Neural cell (in vitro differentiated cells): ENCODE measurements at regions not wholly inside any gene's neighbourhood (a gene's known extent, or its start where the extent isn't known, plus 50 kb on each side); places are given as distances from the start of the nearest gene placed in this dataset.

ENCODE experiments used
- H2AFZ ChIP-seq: fragments of 200-600, 300-800 bp; sonication (generic), shearing (Covaris generic); 2 replicates; pipeline ENCODE4 v1.6.0; 2014; ENCODE audit warnings: low read depth, mild to moderate bottlenecking, antibody characterized with exemption, low read length, moderate library complexity
- H3F3A ChIP-seq: fragments of 200-600 bp; shearing (Covaris generic); 2 replicates; pipeline ENCODE4 v1.6.1; 2016; ENCODE audit warnings: mild to moderate bottlenecking, moderate library complexity, mixed read lengths, antibody characterized with exemption, low read length; ENCODE audit not compliant: insufficient read depth, poor library complexity, severe bottlenecking
- H3K27ac ChIP-seq: fragments of 200-600, 300-800 bp; sonication (generic), shearing (Covaris generic); 2 replicates; pipeline ENCODE4 v1.5.1; 2014; ENCODE audit warnings: mild to moderate bottlenecking, low read length, moderate library complexity
- H3K27me3 ChIP-seq: fragments of 300-800, 200-600 bp; sonication (generic), shearing (Covaris generic); 2 replicates; pipeline ENCODE4 v1.6.0; 2014; ENCODE audit warnings: mild to moderate bottlenecking, low read depth, low read length, moderate library complexity; ENCODE audit not compliant: insufficient read depth
- H3K36me3 ChIP-seq: fragments of 300-800, 200-600 bp; sonication (generic), shearing (Covaris generic); 2 replicates; pipeline ENCODE4 v1.5.1; 2014; ENCODE audit warnings: mild to moderate bottlenecking, antibody characterized with exemption, low read length, moderate library complexity; ENCODE audit not compliant: insufficient read depth
- H3K4me2 ChIP-seq: fragments of 300-800, 200-600 bp; sonication (generic), shearing (Covaris generic); 2 replicates; pipeline ENCODE4 v1.6.0; 2014; ENCODE audit warnings: mild to moderate bottlenecking, low read length
- H3K4me3 ChIP-seq: fragments of 300-800, 200-600 bp; sonication (generic), shearing (Covaris generic); 2 replicates; pipeline ENCODE4 v1.5.1; 2014; ENCODE audit warnings: mild to moderate bottlenecking, low read length, moderate library complexity
- H3K79me2 ChIP-seq: fragments of 200-600 bp; shearing (Covaris generic); replicated peaks from 2 replicates; pipeline ENCODE4 v1.6.0; 2014; ENCODE audit warnings: mild to moderate bottlenecking, low read length, moderate library complexity; ENCODE audit not compliant: insufficient read depth
- H3K9ac ChIP-seq: fragments of 300-800, 200-600 bp; sonication (generic), shearing (Covaris generic); 2 replicates; pipeline ENCODE4 v1.6.1; 2016; ENCODE audit warnings: mild to moderate bottlenecking, low read length, mixed read lengths
- H3K9me2 ChIP-seq: fragments of 200-600 bp; shearing (Covaris generic); 2 replicates; pipeline ENCODE4 v1.6.1; 2016; ENCODE audit warnings: mild to moderate bottlenecking, low read length, mixed read lengths; ENCODE audit not compliant: insufficient read depth
- H3K9me3 ChIP-seq: fragments of 200-600, 300-800 bp; sonication (generic), shearing (Covaris generic); 2 replicates; pipeline ENCODE4 v1.6.1; 2016; ENCODE audit warnings: mild to moderate bottlenecking, mixed run types, low read length, moderate library complexity, mixed read lengths
- H4K20me1 ChIP-seq: fragments of 200-600 bp; shearing (Covaris generic); 2 replicates; pipeline ENCODE4 v1.6.1; 2016; ENCODE audit warnings: mild to moderate bottlenecking, mixed run types; ENCODE audit not compliant: insufficient read depth
- CTCF ChIP-seq: fragments of 450-650 bp; IDR thresholded peaks from 2 replicates; pipeline ENCODE4 v1.5.1; 2014; ENCODE audit warnings: antibody characterized with exemption, mild to moderate bottlenecking, moderate library complexity; ENCODE audit not compliant: poor library complexity, severe bottlenecking
- EP300 ChIP-seq: fragments of 450-650 bp; conservative IDR thresholded peaks from 2 replicates; pipeline ENCODE4 v1.6.1; 2014; ENCODE audit warnings: antibody characterized with exemption, mild to moderate bottlenecking, moderate library complexity; ENCODE audit not compliant: poor library complexity, severe bottlenecking
- EZH2 ChIP-seq: fragments of 200-600, 300-800 bp; shearing (Covaris generic), sonication (generic); IDR thresholded peaks from 2 replicates; pipeline ENCODE4 v1.6.1; 2014; ENCODE audit warnings: antibody characterized with exemption, low read length, borderline replicate concordance, mild to moderate bottlenecking; ENCODE audit not compliant: insufficient read depth, poor library complexity, severe bottlenecking
- MXI1 ChIP-seq: fragments of 450-650 bp; conservative IDR thresholded peaks from 2 replicates; pipeline ENCODE4 v1.6.1; 2014; ENCODE audit warnings: antibody characterized with exemption, mild to moderate bottlenecking; ENCODE audit not compliant: poor library complexity, severe bottlenecking
- POLR2AphosphoS5 ChIP-seq: IDR thresholded peaks from 2 replicates; pipeline ENCODE4 v1.6.1; 2012
- RAD21 ChIP-seq: fragments of 450-650 bp; conservative IDR thresholded peaks from 2 replicates; pipeline ENCODE4 v1.6.1; 2014; ENCODE audit warnings: antibody characterized with exemption, mild to moderate bottlenecking, moderate library complexity
- REST ChIP-seq: IDR thresholded peaks from 2 replicates; pipeline ENCODE4 v1.6.1; 2012; ENCODE audit warnings: borderline replicate concordance
- SMC3 ChIP-seq: fragments of 450-650 bp; conservative IDR thresholded peaks from 2 replicates; pipeline ENCODE4 v1.6.1; 2014; ENCODE audit warnings: antibody characterized with exemption, mild to moderate bottlenecking, moderate library complexity; ENCODE audit not compliant: poor library complexity
- TAF1 ChIP-seq: IDR thresholded peaks from 2 replicates; pipeline ENCODE4 v1.6.1; 2012; ENCODE audit warnings: low read depth

GRCh38 chr6:132902901-132903300 lies 88.5 kb downstream of the RPS12 start:
- H3K79me2 ChIP-seq = no peaks in the 10 kb centered on the region
- H3K27me3 ChIP-seq = no peaks in the 10 kb centered on the region
- H2AFZ ChIP-seq = no peak overlapping the region
- TF ChIP-seq SMC3 (no peak), EP300 (no peak), REST (no peak), TAF1 (no peak), CTCF (no peak), EZH2 (no peak), RAD21 (no peak), POLR2AphosphoS5 (no peak), MXI1 (no peak)
- no peak overlapping the region for H3K4me3 ChIP-seq
- no peaks in the 10 kb centered on the region for H3F3A ChIP-seq
- H3K36me3 ChIP-seq = no peaks in the 10 kb centered on the region
- no peak overlapping the region for H3K9ac ChIP-seq
- H4K20me1 ChIP-seq = no peaks in the 10 kb centered on the region
- H3K9me2 ChIP-seq = no peaks in the 10 kb centered on the region
- no peaks in the 10 kb centered on the region for H3K9me3 ChIP-seq
- H3K4me2 ChIP-seq = no peak overlapping the region
- no peak overlapping the region for H3K27ac ChIP-seq

- Histone ChIP-seq H3K79me2 (no peaks in the 10 kb centered on the region), H3K4me2 (no peak overlapping the region), H3K9ac (no peak overlapping the region), H2AFZ (no peak overlapping the region), H3K27ac (no peak overlapping the region), H3K4me3 (no peak overlapping the region), H4K20me1 (no peaks in the 10 kb centered on the region), H3K9me2 (no peaks in the 10 kb centered on the region), H3K27me3 (no peaks in the 10 kb centered on the region), H3K36me3 (no peaks in the 10 kb centered on the region), H3K9me3 (no peaks in the 10 kb centered on the region), H3F3A (no peaks in the 10 kb centered on the region)
- TF ChIP-seq POLR2AphosphoS5 (peak; percentile 83), REST (no peak)
Measured at GRCh38 chr6:132907231-132907630, 92.9 kb downstream of the RPS12 start.
